Calu3 (cell line): ENCODE measurements at regions not wholly inside any gene's neighbourhood (a gene's known extent, or its start where the extent isn't known, plus 50 kb on each side); places are given as distances from the start of the nearest gene placed in this dataset.

Source experiments
- BruUV-seq: library from RNA; stranded (reverse); fragments of 400-500 nt; replicated peaks from 2 replicates; lab custom pipeline; 2021; lab: Mats Ljungman, UMichigan
- CTCF ChIA-PET: fragments of 300-600 bp; sonication (Branson Sonifier 250); formaldehyde crosslinking; loops from one replicate; lab custom pipeline; 2022; ENCODE audit warnings: antibody characterized with exemption; lab: Charles Lee
- DNase-seq: peaks from one replicate; pipeline ENCODE4 v3.0.0; 2022
- H3K27ac Mint-ChIP-seq: one replicate; pipeline ENCODE4 v1.8.0; 2022; ENCODE audit warnings: mixed read lengths; ENCODE audit not compliant: unreplicated experiment
- H3K27me3 Mint-ChIP-seq: one replicate; pipeline ENCODE4 v1.8.0; 2022; ENCODE audit warnings: mixed read lengths; ENCODE audit not compliant: unreplicated experiment
- H3K36me3 Mint-ChIP-seq: one replicate; pipeline ENCODE4 v1.8.0; 2022; ENCODE audit warnings: mild to moderate bottlenecking, moderate library complexity, mixed read lengths; ENCODE audit not compliant: insufficient read depth, unreplicated experiment
- H3K4me1 Mint-ChIP-seq: one replicate; pipeline ENCODE4 v1.8.0; 2022; ENCODE audit warnings: mild to moderate bottlenecking, low read depth, mixed read lengths; ENCODE audit not compliant: unreplicated experiment
- H3K4me3 Mint-ChIP-seq: one replicate; pipeline ENCODE4 v1.8.0; 2022; ENCODE audit warnings: mild to moderate bottlenecking, low read depth, moderate library complexity, mixed read lengths; ENCODE audit not compliant: unreplicated experiment
- H3K9me3 Mint-ChIP-seq: one replicate; pipeline ENCODE4 v1.8.0; 2022; ENCODE audit warnings: low read depth, mixed read lengths; ENCODE audit not compliant: unreplicated experiment
- CTCF ChIP-seq: fragments of 200-600 bp; IDR thresholded peaks from one replicate; pipeline ENCODE4 v1.8.0; 2022; ENCODE audit warnings: antibody characterized with exemption; ENCODE audit not compliant: unreplicated experiment
- intact Hi-C: fragments of 100-400 bp; cut with micrococcal nuclease; formaldehyde crosslinking; loops from one replicate; pipeline ENCODE4 v1.10.0; 2022; ENCODE audit not compliant: unreplicated experiment

DNA sequence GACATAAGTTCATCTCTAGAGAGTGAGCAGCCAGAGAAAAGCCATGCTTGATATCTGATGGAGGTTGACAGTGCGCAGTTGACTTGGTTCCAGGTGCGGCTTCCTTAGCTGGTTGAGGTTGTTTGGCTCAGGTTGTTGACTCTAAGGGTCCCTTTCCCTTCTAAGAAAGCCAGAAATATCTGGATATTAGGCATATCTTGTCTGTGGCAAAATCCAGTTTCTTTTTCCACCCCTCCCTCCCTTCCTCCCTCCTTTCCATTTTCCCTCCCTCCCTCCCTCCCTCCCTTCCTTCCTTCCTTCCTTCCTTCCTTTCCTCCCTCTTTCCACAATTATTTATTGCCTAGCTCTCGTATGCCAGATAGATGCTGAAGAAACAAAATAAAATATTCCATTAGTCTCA, 82.6 kb upstream of the TNP1 start:
- no TSS peak for BruUV-seq
- no peaks in the 10 kb centered on the region for H3K27me3 Mint-ChIP-seq
- H3K27ac Mint-ChIP-seq: no peak overlapping the region
- no peak for DNase-seq
- intact Hi-C loops: no loop called here
- no peak overlapping the region for H3K4me3 Mint-ChIP-seq
- CTCF ChIA-PET: no interaction called here
- no peak for TF ChIP-seq CTCF
- H3K9me3 Mint-ChIP-seq: peaks cover 5% of the 10 kb centered on the region
- no peaks in the 10 kb centered on the region for H3K36me3 Mint-ChIP-seq
- H3K4me1 Mint-ChIP-seq: no peaks in the 10 kb centered on the region

- Mint-ChIP-seq H3K4me3 (no peak overlapping the region), H3K9me3 (peaks cover 5% of the 10 kb centered on the region), H3K27ac (no peak overlapping the region), H3K36me3 (no peaks in the 10 kb centered on the region), H3K27me3 (no peaks in the 10 kb centered on the region), H3K4me1 (no peaks in the 10 kb centered on the region)
- DNase-seq: no peak
- intact Hi-C loops: no loop called here
- no TSS peak for BruUV-seq
- CTCF ChIA-PET: no interaction called here
- TF ChIP-seq CTCF: no peak
These were observed 82.2 kb upstream of the TNP1 start for GRCh38 chr2:216942016-216942415.

DNA sequence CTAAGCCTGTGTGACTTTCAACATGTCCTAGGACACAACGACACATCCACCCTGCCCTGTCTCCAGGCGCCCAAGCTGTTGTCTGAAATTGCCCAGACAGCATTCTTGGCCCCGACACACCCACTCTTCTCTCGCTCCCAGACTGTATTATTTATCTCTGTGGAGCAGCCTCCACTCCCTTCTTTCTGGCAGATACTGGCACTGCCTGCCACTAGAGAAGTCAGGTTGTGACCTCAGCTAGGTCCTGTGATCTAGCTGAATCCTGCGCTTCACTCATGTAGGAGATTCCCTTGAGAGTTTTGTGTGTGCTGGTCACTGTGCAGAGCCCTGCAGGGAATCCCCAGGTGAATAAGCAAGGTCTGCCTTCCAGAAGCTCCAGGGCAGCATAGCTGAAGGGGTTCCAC, 77.1 kb upstream of the TNP1 start:
- H3K36me3 Mint-ChIP-seq: no peaks in the 10 kb centered on the region
- no peak overlapping the region for H3K4me3 Mint-ChIP-seq
- H3K9me3 Mint-ChIP-seq: peaks cover 5% of the 10 kb centered on the region
- DNase-seq: no peak
- CTCF ChIA-PET: no interaction called here
- no peaks in the 10 kb centered on the region for H3K27me3 Mint-ChIP-seq
- TF ChIP-seq CTCF: no peak
- H3K4me1 Mint-ChIP-seq: no peaks in the 10 kb centered on the region
- no TSS peak for BruUV-seq
- intact Hi-C loops: no loop called here
- no peak overlapping the region for H3K27ac Mint-ChIP-seq

DNA sequence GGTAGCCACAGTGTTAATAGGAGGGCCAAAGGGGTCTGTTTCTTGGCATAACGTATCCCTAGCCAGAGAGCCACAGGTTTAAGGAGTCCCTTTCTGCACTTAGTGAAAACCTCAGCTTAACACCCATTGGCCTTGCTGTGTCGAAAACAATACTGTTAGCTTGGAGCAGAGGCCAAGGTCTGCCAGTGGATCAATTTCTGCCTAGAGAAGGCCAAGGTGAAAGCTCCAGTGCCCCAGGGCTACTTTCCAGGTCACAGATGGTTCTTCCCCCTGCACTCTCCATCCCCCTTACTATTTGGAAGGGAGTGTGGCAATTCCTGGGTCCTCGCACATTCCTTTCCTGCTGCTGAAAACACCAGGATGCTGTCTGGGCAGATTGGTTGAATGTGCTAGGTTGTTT, 74.8 kb upstream of the TNP1 start:
- CTCF ChIA-PET: no interaction called here

More for the DNA sequence above, 74.8 kb upstream of the TNP1 start:
- Mint-ChIP-seq H3K4me3 (no peak overlapping the region), H3K9me3 (peaks cover 2% of the 10 kb centered on the region), H3K27ac (no peak overlapping the region), H3K27me3 (no peaks in the 10 kb centered on the region), H3K4me1 (no peaks in the 10 kb centered on the region), H3K36me3 (no peaks in the 10 kb centered on the region)
- intact Hi-C loops: no loop called here
- no peak for DNase-seq
- no peak for TF ChIP-seq CTCF
- no TSS peak for BruUV-seq
